HCT116 (cell line): ENCODE measurements at regions not wholly inside any gene's neighbourhood (a gene's known extent, or its start where the extent isn't known, plus 50 kb on each side); places are given as distances from the start of the nearest gene placed in this dataset.

Source experiments
- ATAC-seq: fragments of 200-7000 bp; cut with Tn5 transposase; 2 replicates; pipeline ENCODE4 v1.9.1; 2020; ENCODE audit warnings: mild to moderate bottlenecking, moderate library complexity
- BruUV-seq: library from RNA; stranded (reverse); fragments of 400-500 nt; replicated peaks from 2 replicates; lab custom pipeline; 2021; lab: Mats Ljungman, UMichigan
- CTCF ChIA-PET: fragments of 300-600 bp; sonication (Branson Sonifier 250); formaldehyde crosslinking; loops from one replicate; lab custom pipeline; 2021; ENCODE audit warnings: antibody characterized with exemption; lab: Charles Lee
- POLR2A ChIA-PET: fragments of 300-600, 350-600 bp; sonication (Branson Sonifier 250); formaldehyde crosslinking; loops from one replicate; lab custom pipeline; 2021; ENCODE audit warnings: antibody characterized with exemption; lab: Charles Lee
- RAD21 ChIA-PET, 2 experiments: fragments of 300-600 bp; sonication (Branson Sonifier 250); formaldehyde crosslinking; loops; one replicate each; lab custom pipeline; 2023; ENCODE audit warnings: low total read pairs in 2 of 2; ENCODE audit not compliant: uncharacterized antibody in 2 of 2, unreplicated experiment in 2 of 2, low non-redundant PET in 1 of 2; lab: Charles Lee
- DNase-seq: peaks from one replicate; pipeline ENCODE4 v3.0.0-alpha.2; 2010; ENCODE audit warnings: low read depth, low spot score
- H2AFZ ChIP-seq: fragments of 200-600 bp; shearing (Covaris generic), sonication (generic); 2 replicates; pipeline ENCODE4 v1.6.1; 2017; ENCODE audit warnings: low read depth, mixed run types, mixed read lengths, antibody characterized with exemption, low read length; ENCODE audit not compliant: poor library complexity, severe bottlenecking
- H3K27ac ChIP-seq: 2 replicates; pipeline ENCODE4 v1.5.1; 2012; ENCODE audit warnings: low read depth, low read length
- H3K27me3 ChIP-seq: fragments of 200-600 bp; sonication (generic); 2 replicates; pipeline ENCODE4 v1.6.1; 2016; ENCODE audit warnings: mixed run types, low read length, mixed read lengths; ENCODE audit not compliant: insufficient read depth
- H3K36me3 ChIP-seq, 2 experiments: fragments of 200-500 bp in 1 of 2; fragments of 200-600 bp in 1 of 2; sonication (Bioruptor generic) in 1 of 2; sonication (generic) in 1 of 2; 2 replicates each; pipeline versions ENCODE4 v1.5.1 to v1.6.1; 2014 to 2016; ENCODE audit warnings: low read length in 2 of 2, inconsistent platforms in 1 of 2, mixed read lengths in 1 of 2, mixed run types in 1 of 2; ENCODE audit not compliant: insufficient read depth in 2 of 2, control insufficient read depth in 1 of 2
- H3K4me1 ChIP-seq, 2 experiments: fragments of 200-600 bp in 1 of 2; sonication (generic) in 1 of 2; 2 replicates each; pipeline versions ENCODE4 v1.5.1 to v1.6.1; 2012 to 2017; ENCODE audit warnings: low read length in 2 of 2, inconsistent platforms in 1 of 2, mild to moderate bottlenecking in 1 of 2, mixed read lengths in 1 of 2, mixed run types in 1 of 2, moderate library complexity in 1 of 2; ENCODE audit not compliant: insufficient read depth in 2 of 2, control insufficient read depth in 1 of 2
- H3K4me2 ChIP-seq: fragments of 200-600 bp; sonication (generic); 2 replicates; pipeline ENCODE4 v1.6.1; 2017; ENCODE audit warnings: mixed run types, low read length, mixed read lengths
- H3K4me3 ChIP-seq, 2 experiments: fragments of 200-600 bp in 1 of 2; sonication (generic) in 1 of 2; replicated peaks in 1 of 2; 2 replicates each; pipeline ENCODE4 v1.5.1; 2011 to 2016; ENCODE audit warnings: low read length in 2 of 2, control low read depth in 1 of 2, low read depth in 1 of 2, mild to moderate bottlenecking in 1 of 2, mixed read lengths in 1 of 2, mixed run types in 1 of 2
- H3K79me2 ChIP-seq: fragments of 200-600 bp; sonication (generic); 2 replicates; pipeline ENCODE4 v1.6.1; 2017; ENCODE audit warnings: mild to moderate bottlenecking, mixed run types, low read length, moderate library complexity, mixed read lengths; ENCODE audit not compliant: insufficient read depth
- H3K9ac ChIP-seq: fragments of 200-600 bp; sonication (generic); 2 replicates; pipeline ENCODE4 v1.6.1; 2016; ENCODE audit warnings: low read length, mixed read lengths
- H3K9me2 ChIP-seq: fragments of 200-600 bp; sonication (generic), shearing (Covaris generic); 2 replicates; pipeline ENCODE4 v1.6.1; 2017; ENCODE audit warnings: mixed run types, mild to moderate bottlenecking, moderate library complexity; ENCODE audit not compliant: insufficient read depth
- H3K9me3 ChIP-seq, 2 experiments: fragments of 200-500 bp in 1 of 2; fragments of 200-600 bp in 1 of 2; sonication (Bioruptor generic) in 1 of 2; sonication (generic) in 1 of 2; 2 replicates each; pipeline ENCODE4 v1.6.1; 2014 to 2017; ENCODE audit warnings: low read length in 2 of 2, mixed read lengths in 2 of 2, inconsistent platforms in 1 of 2, low read depth in 1 of 2, mild to moderate bottlenecking in 1 of 2, mixed run types in 1 of 2, moderate library complexity in 1 of 2; ENCODE audit not compliant: control insufficient read depth in 1 of 2, insufficient read depth in 1 of 2
- H4K20me1 ChIP-seq: fragments of 200-600 bp; sonication (generic), shearing (Covaris generic); 2 replicates; pipeline ENCODE4 v1.6.1; 2017; ENCODE audit warnings: mixed run types, mild to moderate bottlenecking, moderate library complexity; ENCODE audit not compliant: insufficient read depth
- CBX3 ChIP-seq: IDR thresholded peaks from 2 replicates; pipeline ENCODE4 v1.6.1; 2012; ENCODE audit warnings: low read depth
- CEBPB ChIP-seq: IDR thresholded peaks from 2 replicates; pipeline ENCODE4 v1.6.1; 2012; ENCODE audit warnings: low read depth
- EGR1 ChIP-seq: IDR thresholded peaks from 2 replicates; pipeline ENCODE4 v1.6.1; 2012; ENCODE audit warnings: low read depth
- ELF1 ChIP-seq: IDR thresholded peaks from 2 replicates; pipeline ENCODE4 v1.6.1; 2012; ENCODE audit warnings: low read depth, borderline replicate concordance
- EZH2 ChIP-seq: fragments of 200-600 bp; sonication (generic); IDR thresholded peaks from 2 replicates; pipeline ENCODE4 v1.6.1; 2017; ENCODE audit warnings: antibody characterized with exemption, mixed run types
- POLR2A ChIP-seq: IDR thresholded peaks from 2 replicates; pipeline ENCODE4 v1.7.0; 2011; ENCODE audit warnings: borderline replicate concordance; ENCODE audit not compliant: insufficient read depth, insufficient read length; ENCODE audit errors: extremely low read depth
- POLR2AphosphoS5 ChIP-seq: IDR thresholded peaks from 2 replicates; pipeline ENCODE4 v1.6.1; 2011; ENCODE audit warnings: mild to moderate bottlenecking, low read depth, low read length, moderate library complexity
- RAD21 ChIP-seq: IDR thresholded peaks from 2 replicates; pipeline ENCODE4 v1.6.1; 2012; ENCODE audit warnings: low read depth, mild to moderate bottlenecking
- SP1 ChIP-seq: IDR thresholded peaks from 2 replicates; pipeline ENCODE4 v1.6.1; 2012; ENCODE audit warnings: low read depth
- TCF7L2 ChIP-seq: IDR thresholded peaks from 2 replicates; pipeline ENCODE4 v1.7.0; 2011; ENCODE audit warnings: borderline replicate concordance, inconsistent platforms; ENCODE audit not compliant: insufficient read depth, insufficient read length; ENCODE audit errors: extremely low read depth
- YY1 ChIP-seq: IDR thresholded peaks from 2 replicates; pipeline ENCODE4 v1.6.1; 2011; ENCODE audit warnings: low read length, low read depth, moderate library complexity, mild to moderate bottlenecking; ENCODE audit not compliant: insufficient replicate concordance; ENCODE audit errors: extremely low read depth
- ZNF274 ChIP-seq: fragments of 200-500 bp; sonication (Bioruptor generic); IDR thresholded peaks from 2 replicates; pipeline ENCODE4 v1.6.1; 2014; ENCODE audit warnings: mild to moderate bottlenecking, low read depth, low read length, inconsistent platforms
- intact Hi-C: fragments of 100-400 bp; cut with micrococcal nuclease; formaldehyde crosslinking; loops from 2 replicates; pipeline ENCODE4 v1.10.0; 2022
- TF ChIP-seq, protein P1 (sequence below): IDR thresholded peaks from 2 replicates; pipeline ENCODE4 v1.6.1; 2012; ENCODE audit warnings: low read depth
- TF ChIP-seq, protein P2 (sequence below): IDR thresholded peaks from 2 replicates; pipeline ENCODE4 v1.6.1; 2011; ENCODE audit warnings: mild to moderate bottlenecking, low read length, moderate library complexity; ENCODE audit not compliant: insufficient replicate concordance; ENCODE audit errors: extremely low read depth
- TF ChIP-seq, protein P3 (sequence below): IDR thresholded peaks from 2 replicates; pipeline ENCODE4 v1.6.1; 2012

DNA sequence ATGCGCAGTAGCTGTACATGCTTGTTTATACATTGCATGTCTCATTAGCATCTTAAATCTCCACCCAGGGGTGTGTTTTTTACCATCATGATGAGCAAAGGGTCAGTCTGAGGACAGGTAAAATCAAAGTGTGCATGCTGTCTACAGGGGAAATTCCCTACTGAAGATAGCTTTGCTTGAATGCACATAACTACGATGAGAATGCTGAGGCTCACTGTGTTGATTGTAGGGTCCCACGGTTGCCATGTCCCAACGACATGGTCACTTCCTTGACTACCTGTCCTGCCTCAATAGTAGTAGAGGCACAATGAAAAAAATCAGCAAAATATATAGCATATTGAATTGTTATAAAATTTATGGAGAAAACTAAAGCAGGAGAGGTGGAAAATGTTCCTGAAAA, 95.6 kb upstream of the TUSC1 start (continued):
- TF ChIP-seq, protein P1, sequence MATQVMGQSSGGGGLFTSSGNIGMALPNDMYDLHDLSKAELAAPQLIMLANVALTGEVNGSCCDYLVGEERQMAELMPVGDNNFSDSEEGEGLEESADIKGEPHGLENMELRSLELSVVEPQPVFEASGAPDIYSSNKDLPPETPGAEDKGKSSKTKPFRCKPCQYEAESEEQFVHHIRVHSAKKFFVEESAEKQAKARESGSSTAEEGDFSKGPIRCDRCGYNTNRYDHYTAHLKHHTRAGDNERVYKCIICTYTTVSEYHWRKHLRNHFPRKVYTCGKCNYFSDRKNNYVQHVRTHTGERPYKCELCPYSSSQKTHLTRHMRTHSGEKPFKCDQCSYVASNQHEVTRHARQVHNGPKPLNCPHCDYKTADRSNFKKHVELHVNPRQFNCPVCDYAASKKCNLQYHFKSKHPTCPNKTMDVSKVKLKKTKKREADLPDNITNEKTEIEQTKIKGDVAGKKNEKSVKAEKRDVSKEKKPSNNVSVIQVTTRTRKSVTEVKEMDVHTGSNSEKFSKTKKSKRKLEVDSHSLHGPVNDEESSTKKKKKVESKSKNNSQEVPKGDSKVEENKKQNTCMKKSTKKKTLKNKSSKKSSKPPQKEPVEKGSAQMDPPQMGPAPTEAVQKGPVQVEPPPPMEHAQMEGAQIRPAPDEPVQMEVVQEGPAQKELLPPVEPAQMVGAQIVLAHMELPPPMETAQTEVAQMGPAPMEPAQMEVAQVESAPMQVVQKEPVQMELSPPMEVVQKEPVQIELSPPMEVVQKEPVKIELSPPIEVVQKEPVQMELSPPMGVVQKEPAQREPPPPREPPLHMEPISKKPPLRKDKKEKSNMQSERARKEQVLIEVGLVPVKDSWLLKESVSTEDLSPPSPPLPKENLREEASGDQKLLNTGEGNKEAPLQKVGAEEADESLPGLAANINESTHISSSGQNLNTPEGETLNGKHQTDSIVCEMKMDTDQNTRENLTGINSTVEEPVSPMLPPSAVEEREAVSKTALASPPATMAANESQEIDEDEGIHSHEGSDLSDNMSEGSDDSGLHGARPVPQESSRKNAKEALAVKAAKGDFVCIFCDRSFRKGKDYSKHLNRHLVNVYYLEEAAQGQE: no peak
- no peak for TF ChIP-seq POLR2A

DNA sequence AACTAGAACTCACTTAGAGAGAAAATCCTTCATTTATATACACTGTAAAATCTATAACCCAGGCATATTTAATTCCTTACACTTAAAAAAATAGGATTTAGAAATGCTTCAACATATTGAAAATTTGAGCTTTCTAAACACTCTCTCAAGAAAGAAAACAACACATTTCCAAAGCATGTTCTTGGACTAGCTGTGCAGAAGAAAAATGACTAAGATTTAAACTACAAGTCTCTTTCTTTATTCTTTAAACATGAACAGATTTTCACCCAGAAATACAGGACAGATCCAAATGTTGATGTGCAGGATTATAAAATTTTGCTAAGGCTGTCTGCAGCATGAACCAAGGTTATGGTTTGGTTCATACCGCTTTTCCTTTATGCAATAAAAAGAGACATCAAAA, 77.7 kb upstream of the TUSC1 start:
- ChIA-PET POLR2A (no interaction called here), RAD21 (no interaction called here), CTCF (no interaction called here)
- ATAC-seq: no peak
- Histone ChIP-seq H3K9me3 (peaks cover 5 to 22% of the 10 kb centered on the region in 2 experiments; a peak in 2 of 4 replicates), H3K4me1 (no peaks in the 10 kb centered on the region), H3K27me3 (no peaks in the 10 kb centered on the region), H3K4me3 (no peak overlapping the region), H3K4me2 (no peak overlapping the region), H3K36me3 (no peaks in the 10 kb centered on the region), H3K79me2 (no peaks in the 10 kb centered on the region), H3K9ac (no peak overlapping the region), H2AFZ (no peak overlapping the region), H3K9me2 (no peaks in the 10 kb centered on the region), H3K27ac (no peak overlapping the region), H4K20me1 (no peaks in the 10 kb centered on the region)
- TF ChIP-seq RAD21: no peak
- TF ChIP-seq, protein P2, sequence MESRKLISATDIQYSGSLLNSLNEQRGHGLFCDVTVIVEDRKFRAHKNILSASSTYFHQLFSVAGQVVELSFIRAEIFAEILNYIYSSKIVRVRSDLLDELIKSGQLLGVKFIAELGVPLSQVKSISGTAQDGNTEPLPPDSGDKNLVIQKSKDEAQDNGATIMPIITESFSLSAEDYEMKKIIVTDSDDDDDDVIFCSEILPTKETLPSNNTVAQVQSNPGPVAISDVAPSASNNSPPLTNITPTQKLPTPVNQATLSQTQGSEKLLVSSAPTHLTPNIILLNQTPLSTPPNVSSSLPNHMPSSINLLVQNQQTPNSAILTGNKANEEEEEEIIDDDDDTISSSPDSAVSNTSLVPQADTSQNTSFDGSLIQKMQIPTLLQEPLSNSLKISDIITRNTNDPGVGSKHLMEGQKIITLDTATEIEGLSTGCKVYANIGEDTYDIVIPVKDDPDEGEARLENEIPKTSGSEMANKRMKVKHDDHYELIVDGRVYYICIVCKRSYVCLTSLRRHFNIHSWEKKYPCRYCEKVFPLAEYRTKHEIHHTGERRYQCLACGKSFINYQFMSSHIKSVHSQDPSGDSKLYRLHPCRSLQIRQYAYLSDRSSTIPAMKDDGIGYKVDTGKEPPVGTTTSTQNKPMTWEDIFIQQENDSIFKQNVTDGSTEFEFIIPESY: no peak
- TF ChIP-seq CBX3: no peak
- TF ChIP-seq, protein P1: no peak
- no peak for TF ChIP-seq ZNF274
- TF ChIP-seq, protein P3, sequence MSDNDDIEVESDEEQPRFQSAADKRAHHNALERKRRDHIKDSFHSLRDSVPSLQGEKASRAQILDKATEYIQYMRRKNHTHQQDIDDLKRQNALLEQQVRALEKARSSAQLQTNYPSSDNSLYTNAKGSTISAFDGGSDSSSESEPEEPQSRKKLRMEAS: no peak
- no peak for TF ChIP-seq ELF1
- no peak for TF ChIP-seq CEBPB
- no peak for TF ChIP-seq POLR2AphosphoS5
- TF ChIP-seq SP1: no peak
- TF ChIP-seq TCF7L2: no peak
- TF ChIP-seq YY1: no peak
- no peak for TF ChIP-seq EZH2
- no peak for TF ChIP-seq EGR1
- DNase-seq: no peak
- no TSS peak for BruUV-seq
- intact Hi-C loops: no loop called here
